AG10803 (cell line): ENCODE measurements at regions not wholly inside any gene's neighbourhood (a gene's known extent, or its start where the extent isn't known, plus 50 kb on each side); places are given as distances from the start of the nearest gene placed in this dataset.
A peak's percentile ranks its signal among the peaks of the same experiment; 100 is the strongest.

Source experiments
- DNase-seq: peaks from one replicate; pipeline ENCODE4 v3.0.0; 2010; ENCODE audit warnings: low read depth
- H3K4me3 ChIP-seq: 2 replicates; pipeline ENCODE4 v1.5.1; 2011; ENCODE audit warnings: mild to moderate bottlenecking, low read length, control low read depth
- TF ChIP-seq, protein P1 (sequence below): conservative IDR thresholded peaks from 2 replicates; pipeline ENCODE4 v1.5.1; 2011; ENCODE audit warnings: mild to moderate bottlenecking, low read length, control low read depth, inconsistent platforms

DNA sequence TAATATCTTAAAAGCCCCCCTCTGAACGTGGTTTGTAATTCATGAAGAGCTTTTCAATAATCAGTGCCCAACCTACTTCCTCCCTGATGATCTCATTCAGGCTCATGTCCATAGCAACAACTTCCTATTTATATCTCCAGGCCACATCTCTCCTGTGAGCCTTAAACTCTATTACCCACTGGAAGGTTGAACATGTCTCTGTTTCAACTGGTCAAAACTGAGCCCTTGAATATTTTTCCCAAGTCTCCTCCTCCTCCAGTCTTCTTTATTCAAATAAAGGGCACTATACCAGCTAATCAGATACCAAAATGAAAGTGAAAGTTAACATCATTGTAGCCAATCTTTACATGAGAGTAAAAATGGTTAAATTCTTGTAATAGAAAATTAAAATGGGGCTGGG lies 63.7 kb upstream of the ITGA4 start:
- TF ChIP-seq, protein P1, sequence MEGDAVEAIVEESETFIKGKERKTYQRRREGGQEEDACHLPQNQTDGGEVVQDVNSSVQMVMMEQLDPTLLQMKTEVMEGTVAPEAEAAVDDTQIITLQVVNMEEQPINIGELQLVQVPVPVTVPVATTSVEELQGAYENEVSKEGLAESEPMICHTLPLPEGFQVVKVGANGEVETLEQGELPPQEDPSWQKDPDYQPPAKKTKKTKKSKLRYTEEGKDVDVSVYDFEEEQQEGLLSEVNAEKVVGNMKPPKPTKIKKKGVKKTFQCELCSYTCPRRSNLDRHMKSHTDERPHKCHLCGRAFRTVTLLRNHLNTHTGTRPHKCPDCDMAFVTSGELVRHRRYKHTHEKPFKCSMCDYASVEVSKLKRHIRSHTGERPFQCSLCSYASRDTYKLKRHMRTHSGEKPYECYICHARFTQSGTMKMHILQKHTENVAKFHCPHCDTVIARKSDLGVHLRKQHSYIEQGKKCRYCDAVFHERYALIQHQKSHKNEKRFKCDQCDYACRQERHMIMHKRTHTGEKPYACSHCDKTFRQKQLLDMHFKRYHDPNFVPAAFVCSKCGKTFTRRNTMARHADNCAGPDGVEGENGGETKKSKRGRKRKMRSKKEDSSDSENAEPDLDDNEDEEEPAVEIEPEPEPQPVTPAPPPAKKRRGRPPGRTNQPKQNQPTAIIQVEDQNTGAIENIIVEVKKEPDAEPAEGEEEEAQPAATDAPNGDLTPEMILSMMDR, result no peak
- DNase-seq, result peak; percentile 62
- no peak overlapping the region for H3K4me3 ChIP-seq

DNA sequence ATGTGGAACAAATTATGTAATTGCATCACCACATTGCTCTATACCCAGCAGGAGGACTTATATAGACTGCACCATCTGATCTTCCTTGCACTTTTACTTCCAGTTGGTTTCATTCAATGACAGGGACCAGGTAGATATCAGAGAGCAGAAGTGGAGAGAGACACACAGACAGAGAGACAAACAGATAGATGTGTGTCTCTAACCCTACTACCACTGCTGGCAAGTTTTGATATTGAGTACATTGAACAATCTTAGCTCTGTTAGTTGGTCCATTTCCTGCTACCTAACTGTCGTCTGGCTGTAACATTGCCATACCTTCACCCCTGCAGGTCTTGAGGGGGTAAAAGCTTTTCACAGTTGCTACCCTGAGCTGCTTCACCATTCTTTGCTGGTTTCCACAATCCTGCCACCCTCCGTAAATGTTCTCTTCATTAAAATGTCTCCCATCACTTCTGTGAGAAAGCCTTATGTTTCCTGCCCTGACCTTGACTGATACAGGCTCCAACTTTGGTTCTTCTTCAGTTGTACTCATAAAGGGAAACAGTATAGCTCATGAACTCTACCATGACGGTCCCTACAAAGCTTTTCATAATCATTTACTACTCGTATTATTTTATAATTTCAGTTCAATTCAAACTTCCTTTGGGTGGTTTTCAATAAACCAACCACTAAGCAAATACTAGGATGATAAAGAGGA lies 62.3 kb upstream of the ITGA4 start:
- no peak overlapping the region for H3K4me3 ChIP-seq
- no peak for DNase-seq
- TF ChIP-seq, protein P1, result no peak

DNA sequence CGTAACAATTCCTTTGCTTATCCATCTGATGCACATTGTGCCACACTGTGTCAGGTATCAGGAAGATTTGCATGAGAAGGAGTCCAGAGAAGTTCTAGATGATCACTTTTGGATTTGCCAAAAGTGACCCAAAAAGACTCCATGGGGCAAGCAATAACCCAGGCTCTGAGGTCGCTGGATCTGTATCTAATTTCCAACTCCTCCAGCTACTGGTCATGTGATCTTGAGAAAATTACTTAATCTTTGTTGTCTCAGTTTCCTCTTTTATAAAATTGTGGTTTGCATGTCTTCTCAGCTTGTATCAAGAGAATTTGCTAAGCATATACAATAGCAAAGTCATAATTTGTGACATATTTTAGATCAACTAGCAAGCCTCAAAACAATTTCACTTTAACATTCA lies 61.3 kb upstream of the ITGA4 start:
- TF ChIP-seq, protein P1, result no peak
- no peak overlapping the region for H3K4me3 ChIP-seq
- DNase-seq, result no peak

DNA sequence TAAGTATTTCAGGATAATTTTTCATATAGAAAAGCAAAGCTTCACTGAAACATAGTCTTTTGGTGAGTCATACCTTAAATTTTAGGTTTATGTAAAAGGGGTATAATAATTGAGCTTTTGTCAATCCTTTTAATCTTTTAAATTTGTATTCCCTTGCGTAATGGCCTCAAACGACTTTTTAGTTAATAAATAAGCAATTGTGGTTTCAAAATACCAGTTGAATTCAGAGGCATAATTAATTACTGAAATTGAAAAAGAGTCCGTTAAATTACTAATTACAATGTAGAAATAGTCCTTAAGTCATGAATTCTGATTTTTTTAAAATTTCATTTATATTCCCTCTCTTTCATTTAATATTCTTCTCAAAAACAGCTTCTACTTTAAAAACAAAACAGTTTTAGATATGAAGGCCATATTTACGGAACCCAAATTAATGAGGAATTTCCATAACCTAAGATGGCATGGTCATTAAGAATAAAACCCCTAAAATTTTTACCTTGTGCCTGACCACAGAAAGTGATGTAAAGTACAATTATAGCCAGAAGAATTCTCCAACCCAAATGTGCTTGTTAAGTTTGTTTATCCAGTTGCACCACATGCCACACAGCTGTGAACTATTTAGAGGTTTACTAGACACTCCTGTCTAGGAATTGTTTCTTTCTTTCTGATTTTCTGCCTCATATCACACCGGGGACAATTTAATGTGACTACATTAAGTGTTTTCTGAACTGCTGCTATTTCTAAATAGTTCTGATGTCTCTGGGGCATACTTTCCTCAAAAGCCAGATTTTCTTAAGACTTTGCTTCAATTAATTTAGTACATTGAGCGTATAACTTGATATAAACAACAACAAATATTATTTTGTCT lies 60.7 kb upstream of the ITGA4 start:
- peak; percentile 71 for DNase-seq
- TF ChIP-seq, protein P1, result no peak
- no peak overlapping the region for H3K4me3 ChIP-seq

DNA sequence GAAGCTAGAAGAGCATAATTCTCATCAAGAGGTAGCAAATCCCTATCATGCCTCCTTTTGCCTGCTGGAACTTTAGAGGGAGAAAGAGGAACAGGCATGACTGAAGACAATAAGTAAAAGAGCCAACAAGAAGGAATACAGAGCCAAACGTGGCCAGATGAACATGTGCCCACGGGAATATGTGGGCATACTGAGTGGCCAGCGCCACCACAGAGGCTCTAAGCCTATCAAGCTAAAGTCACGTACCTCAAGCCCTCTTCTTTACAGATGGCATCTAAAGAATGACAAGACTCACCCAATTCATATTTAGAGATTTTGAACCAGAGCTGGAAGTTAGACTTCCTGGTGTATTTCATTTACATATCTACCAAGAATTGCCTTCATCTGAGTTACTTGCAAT lies 59.9 kb upstream of the ITGA4 start:
- no peak overlapping the region for H3K4me3 ChIP-seq
- TF ChIP-seq, protein P1, result no peak
- no peak for DNase-seq

DNA sequence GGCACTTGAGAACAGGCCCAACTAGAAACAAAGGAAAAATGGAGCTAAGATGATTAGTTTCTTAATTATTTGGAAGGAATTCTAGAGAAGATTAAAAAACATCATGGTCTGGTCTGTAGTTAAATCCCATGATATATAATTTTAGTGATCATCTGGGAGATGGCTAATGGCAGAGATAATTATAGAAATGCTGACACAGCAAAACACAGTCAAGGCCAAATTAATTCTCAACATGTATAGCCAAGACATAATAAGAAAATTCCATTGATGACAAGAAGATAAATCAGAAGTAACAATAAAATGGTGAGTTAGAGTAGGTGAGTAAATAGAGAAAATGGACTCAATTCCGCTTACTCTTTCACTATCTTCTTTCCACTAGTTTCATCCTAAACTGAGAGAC lies 59.2 kb upstream of the ITGA4 start:
- DNase-seq, result no peak
- no peak overlapping the region for H3K4me3 ChIP-seq
- TF ChIP-seq, protein P1, result no peak

DNA sequence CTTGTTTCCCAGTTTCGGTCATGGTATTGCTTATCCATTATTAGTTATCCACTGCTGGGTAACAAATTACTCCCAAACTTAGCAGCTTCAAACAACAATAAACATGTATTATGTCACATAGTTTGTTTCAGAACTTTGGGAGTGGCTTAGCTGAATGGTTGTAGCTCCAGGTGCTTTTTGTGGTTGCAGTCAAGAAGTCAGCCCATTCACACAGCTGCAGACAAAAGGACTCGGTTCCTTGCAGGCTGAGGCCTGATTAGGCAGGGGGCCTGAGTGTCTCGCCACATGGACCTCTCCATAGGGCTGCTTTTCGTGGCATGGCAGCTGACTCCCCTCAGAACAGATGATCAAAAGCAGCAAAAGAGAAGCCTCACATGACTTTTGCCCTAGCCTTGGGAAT lies 58.2 kb upstream of the ITGA4 start:
- TF ChIP-seq, protein P1, result no peak
- DNase-seq, result no peak
- no peak overlapping the region for H3K4me3 ChIP-seq
